ENCODE measurements at regions not wholly inside any gene's neighbourhood (a gene's known extent, or its start where the extent isn't known, plus 50 kb on each side); places are given as distances from the start of the nearest gene placed in this dataset.

- no peak for TF ChIP-seq ZFP36 (IDR thresholded peaks at IDR 0.05; ENCODE audit: borderline replicate concordance, partially characterized antibody)
- no peak for TF ChIP-seq CHD2 (IDR thresholded peaks at IDR 0.05; ENCODE audit: low read length, partially characterized antibody)
- TF ChIP-seq, protein P1, sequence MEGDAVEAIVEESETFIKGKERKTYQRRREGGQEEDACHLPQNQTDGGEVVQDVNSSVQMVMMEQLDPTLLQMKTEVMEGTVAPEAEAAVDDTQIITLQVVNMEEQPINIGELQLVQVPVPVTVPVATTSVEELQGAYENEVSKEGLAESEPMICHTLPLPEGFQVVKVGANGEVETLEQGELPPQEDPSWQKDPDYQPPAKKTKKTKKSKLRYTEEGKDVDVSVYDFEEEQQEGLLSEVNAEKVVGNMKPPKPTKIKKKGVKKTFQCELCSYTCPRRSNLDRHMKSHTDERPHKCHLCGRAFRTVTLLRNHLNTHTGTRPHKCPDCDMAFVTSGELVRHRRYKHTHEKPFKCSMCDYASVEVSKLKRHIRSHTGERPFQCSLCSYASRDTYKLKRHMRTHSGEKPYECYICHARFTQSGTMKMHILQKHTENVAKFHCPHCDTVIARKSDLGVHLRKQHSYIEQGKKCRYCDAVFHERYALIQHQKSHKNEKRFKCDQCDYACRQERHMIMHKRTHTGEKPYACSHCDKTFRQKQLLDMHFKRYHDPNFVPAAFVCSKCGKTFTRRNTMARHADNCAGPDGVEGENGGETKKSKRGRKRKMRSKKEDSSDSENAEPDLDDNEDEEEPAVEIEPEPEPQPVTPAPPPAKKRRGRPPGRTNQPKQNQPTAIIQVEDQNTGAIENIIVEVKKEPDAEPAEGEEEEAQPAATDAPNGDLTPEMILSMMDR (IDR thresholded peaks at IDR 0.05) = no peak
- no peak for TF ChIP-seq RNF2 (IDR thresholded peaks at IDR 0.05; ENCODE audit: borderline replicate concordance, low read depth)
- TF ChIP-seq POLR2A (IDR thresholded peaks at IDR 0.05; ENCODE audit: low read length) = no peak
- TF ChIP-seq MYC (IDR thresholded peaks at IDR 0.05; ENCODE audit: borderline replicate concordance, low read length) = no peak
- no peak for TF ChIP-seq E2F6 (IDR thresholded peaks at IDR 0.05; ENCODE audit: borderline replicate concordance, low read depth)
Observed at GRCh38 chr2:102999958-103000357, 238.1 kb downstream of the TMEM182 start.
